Liver (tissue), 8 donors: ENCODE measurements at regions not wholly inside any gene's neighbourhood (a gene's known extent, or its start where the extent isn't known, plus 50 kb on each side); places are given as distances from the start of the nearest gene placed in this dataset.

Experiments used
- DNase-seq: peaks from one replicate; pipeline ENCODE4 v3.0.0-alpha.2; 2017; ENCODE audit warnings: low spot score
- H3K27ac ChIP-seq, 2 donors: one replicate each; pipeline ENCODE4 v1.7.0; 2013; ENCODE audit warnings: inconsistent platforms in 2 of 2, low read length in 2 of 2, control low read depth in 1 of 2, low read depth in 1 of 2, mild to moderate bottlenecking in 1 of 2
- H3K27me3 ChIP-seq, 4 donors: one replicate each; pipeline versions ENCODE4 v1.6.1 to v1.7.0; 2013; ENCODE audit warnings: low read length in 3 of 4, inconsistent platforms in 1 of 4, mild to moderate bottlenecking in 1 of 4, moderate library complexity in 1 of 4; ENCODE audit not compliant: control insufficient read depth in 4 of 4, insufficient read depth in 4 of 4
- H3K36me3 ChIP-seq, 4 donors: one replicate each; pipeline versions ENCODE4 v1.6.1 to v1.7.0; 2013; ENCODE audit warnings: low read length in 3 of 4, mild to moderate bottlenecking in 3 of 4, low read depth in 1 of 4, moderate library complexity in 1 of 4; ENCODE audit not compliant: control insufficient read depth in 4 of 4, insufficient read depth in 3 of 4
- H3K4me1 ChIP-seq, 4 donors: one replicate each; pipeline versions ENCODE4 v1.6.1 to v1.7.0; 2013; ENCODE audit warnings: low read length in 3 of 4, mild to moderate bottlenecking in 3 of 4, moderate library complexity in 1 of 4; ENCODE audit not compliant: control insufficient read depth in 4 of 4, insufficient read depth in 4 of 4
- H3K4me3 ChIP-seq, 3 donors: one replicate each; pipeline versions ENCODE4 v1.6.1 to v1.7.0; 2013; ENCODE audit warnings: low read length in 3 of 3, control low read depth in 1 of 3, low read depth in 1 of 3, mild to moderate bottlenecking in 1 of 3
- H3K9ac ChIP-seq, 2 donors: one replicate each; pipeline ENCODE4 v1.7.0; 2013; ENCODE audit warnings: low read length in 2 of 2, mild to moderate bottlenecking in 2 of 2, moderate library complexity in 2 of 2, control low read depth in 1 of 2, low read depth in 1 of 2
- H3K9me3 ChIP-seq, 4 donors: one replicate each; pipeline versions ENCODE4 v1.6.1 to v1.7.0; 2013; ENCODE audit warnings: low read length in 3 of 4; ENCODE audit not compliant: control insufficient read depth in 4 of 4
- EGR1 ChIP-seq, 2 donors: IDR thresholded peaks; 2 replicates each; pipeline ENCODE4 v1.6.1; 2016 to 2018; ENCODE audit warnings: antibody characterized with exemption in 2 of 2, low read depth in 2 of 2
- FOXA1 ChIP-seq: IDR thresholded peaks from 2 replicates; pipeline ENCODE4 v1.6.1; 2016; ENCODE audit warnings: antibody characterized with exemption
- FOXA2 ChIP-seq: IDR thresholded peaks from 2 replicates; pipeline ENCODE4 v1.6.1; 2016; ENCODE audit warnings: antibody characterized with exemption
- GABPA ChIP-seq, 2 donors: IDR thresholded peaks in 1 of 2; conservative IDR thresholded peaks in 1 of 2; 2 replicates each; pipeline ENCODE4 v1.6.1; 2016; ENCODE audit warnings: antibody characterized with exemption in 2 of 2, mild to moderate bottlenecking in 1 of 2, moderate library complexity in 1 of 2
- HNF4A ChIP-seq, 2 donors: conservative IDR thresholded peaks; 2 replicates each; pipeline ENCODE4 v1.6.1; 2016; ENCODE audit warnings: antibody characterized with exemption in 2 of 2, mild to moderate bottlenecking in 2 of 2
- HNF4G ChIP-seq: IDR thresholded peaks from 2 replicates; pipeline ENCODE4 v1.6.1; 2016; ENCODE audit warnings: antibody characterized with exemption
- JUND ChIP-seq, 2 donors: IDR thresholded peaks; 2 replicates each; pipeline ENCODE4 v1.6.1; 2016; ENCODE audit warnings: antibody characterized with exemption in 2 of 2
- MAX ChIP-seq: IDR thresholded peaks from 2 replicates; pipeline ENCODE4 v1.6.1; 2016; ENCODE audit warnings: antibody characterized with exemption
- NR2F2 ChIP-seq: IDR thresholded peaks from 2 replicates; pipeline ENCODE4 v1.6.1; 2016; ENCODE audit warnings: antibody characterized with exemption
- RAD21 ChIP-seq, 2 donors: IDR thresholded peaks; 2 replicates each; pipeline ENCODE4 v1.6.1; 2016; ENCODE audit warnings: antibody characterized with exemption in 2 of 2, mild to moderate bottlenecking in 2 of 2
- RXRA ChIP-seq, 2 donors: IDR thresholded peaks; 2 replicates each; pipeline ENCODE4 v1.6.1; 2017 to 2018; ENCODE audit warnings: antibody characterized with exemption in 2 of 2, mild to moderate bottlenecking in 1 of 2
- SP1 ChIP-seq: IDR thresholded peaks from 2 replicates; pipeline ENCODE4 v1.6.1; 2018; ENCODE audit warnings: antibody characterized with exemption, mild to moderate bottlenecking
- TAF1 ChIP-seq: conservative IDR thresholded peaks from 2 replicates; pipeline ENCODE4 v1.6.1; 2016; ENCODE audit warnings: antibody characterized with exemption, mild to moderate bottlenecking
- YY1 ChIP-seq: IDR thresholded peaks from 2 replicates; pipeline ENCODE4 v1.6.1; 2016; ENCODE audit warnings: antibody characterized with exemption, mild to moderate bottlenecking
- ZBTB33 ChIP-seq: IDR thresholded peaks from 2 replicates; pipeline ENCODE4 v1.6.1; 2016; ENCODE audit warnings: antibody characterized with exemption
- WGBS: extraction: QIAGEN DNeasy Blood & Tissue Kit; methylation state at CpG from one replicate; pipeline ENCODE4 v1.1.7; 2013; 5-methylcytosine and 5-hydroxymethylcytosine counted together
- TF ChIP-seq, protein P1 (sequence below): IDR thresholded peaks from 2 replicates; pipeline ENCODE4 v1.6.1; 2016; ENCODE audit warnings: antibody characterized with exemption, mild to moderate bottlenecking
- TF ChIP-seq, protein P2 (sequence below): IDR thresholded peaks from 2 replicates; pipeline ENCODE4 v1.6.1; 2016; ENCODE audit warnings: antibody characterized with exemption
- TF ChIP-seq, protein P3 (sequence below): fragments of 150-350 bp; IDR thresholded peaks from 2 replicates; pipeline ENCODE4 v1.5.1; 2017; ENCODE audit warnings: improper control_type of control experiment, low read depth, low read length; ENCODE audit not compliant: missing input control
- donor health status: healthy.
- donor health status: healthy.
- donor health status: healthy.
- donor health status: healthy.
- donor health status: healthy.

GRCh38 chr12:92216092-92216491 lies 70.4 kb upstream of the BTG1 start:
- Histone ChIP-seq H3K9ac (no peak overlapping the region), H3K9me3 (no peaks in the 10 kb centered on the region), H3K27me3 (no peaks in the 10 kb centered on the region), H3K36me3 (no peaks in the 10 kb centered on the region), H3K4me3 (no peak overlapping the region), H3K4me1 (no peaks in the 10 kb centered on the region), H3K27ac (no peak overlapping the region)
- WGBS = 33% methylated on average over 1 of the region's 1 CpG
- DNase-seq = no peak
- TF ChIP-seq MAX (no peak), ZBTB33 (no peak), RXRA (IDR thresholded peaks at IDR 0.05) (no peak), EGR1 (IDR thresholded peaks at IDR 0.05; ENCODE audit: low read depth in 2 of 2) (no peak), TAF1 (no peak), RAD21 (IDR thresholded peaks at IDR 0.05) (no peak), JUND (IDR thresholded peaks at IDR 0.05) (no peak), NR2F2 (no peak), GABPA (IDR thresholded peaks at IDR 0.05 in 1 of 2, conservative IDR thresholded peaks at IDR 0.05 in 1 of 2) (no peak), YY1 (no peak), SP1 (no peak), FOXA1 (no peak), HNF4A (conservative IDR thresholded peaks at IDR 0.05) (no peak)
- TF ChIP-seq, protein P1, sequence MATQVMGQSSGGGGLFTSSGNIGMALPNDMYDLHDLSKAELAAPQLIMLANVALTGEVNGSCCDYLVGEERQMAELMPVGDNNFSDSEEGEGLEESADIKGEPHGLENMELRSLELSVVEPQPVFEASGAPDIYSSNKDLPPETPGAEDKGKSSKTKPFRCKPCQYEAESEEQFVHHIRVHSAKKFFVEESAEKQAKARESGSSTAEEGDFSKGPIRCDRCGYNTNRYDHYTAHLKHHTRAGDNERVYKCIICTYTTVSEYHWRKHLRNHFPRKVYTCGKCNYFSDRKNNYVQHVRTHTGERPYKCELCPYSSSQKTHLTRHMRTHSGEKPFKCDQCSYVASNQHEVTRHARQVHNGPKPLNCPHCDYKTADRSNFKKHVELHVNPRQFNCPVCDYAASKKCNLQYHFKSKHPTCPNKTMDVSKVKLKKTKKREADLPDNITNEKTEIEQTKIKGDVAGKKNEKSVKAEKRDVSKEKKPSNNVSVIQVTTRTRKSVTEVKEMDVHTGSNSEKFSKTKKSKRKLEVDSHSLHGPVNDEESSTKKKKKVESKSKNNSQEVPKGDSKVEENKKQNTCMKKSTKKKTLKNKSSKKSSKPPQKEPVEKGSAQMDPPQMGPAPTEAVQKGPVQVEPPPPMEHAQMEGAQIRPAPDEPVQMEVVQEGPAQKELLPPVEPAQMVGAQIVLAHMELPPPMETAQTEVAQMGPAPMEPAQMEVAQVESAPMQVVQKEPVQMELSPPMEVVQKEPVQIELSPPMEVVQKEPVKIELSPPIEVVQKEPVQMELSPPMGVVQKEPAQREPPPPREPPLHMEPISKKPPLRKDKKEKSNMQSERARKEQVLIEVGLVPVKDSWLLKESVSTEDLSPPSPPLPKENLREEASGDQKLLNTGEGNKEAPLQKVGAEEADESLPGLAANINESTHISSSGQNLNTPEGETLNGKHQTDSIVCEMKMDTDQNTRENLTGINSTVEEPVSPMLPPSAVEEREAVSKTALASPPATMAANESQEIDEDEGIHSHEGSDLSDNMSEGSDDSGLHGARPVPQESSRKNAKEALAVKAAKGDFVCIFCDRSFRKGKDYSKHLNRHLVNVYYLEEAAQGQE = no peak
- TF ChIP-seq, protein P2, sequence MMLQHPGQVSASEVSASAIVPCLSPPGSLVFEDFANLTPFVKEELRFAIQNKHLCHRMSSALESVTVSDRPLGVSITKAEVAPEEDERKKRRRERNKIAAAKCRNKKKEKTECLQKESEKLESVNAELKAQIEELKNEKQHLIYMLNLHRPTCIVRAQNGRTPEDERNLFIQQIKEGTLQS = no peak
- TF ChIP-seq, protein P3, sequence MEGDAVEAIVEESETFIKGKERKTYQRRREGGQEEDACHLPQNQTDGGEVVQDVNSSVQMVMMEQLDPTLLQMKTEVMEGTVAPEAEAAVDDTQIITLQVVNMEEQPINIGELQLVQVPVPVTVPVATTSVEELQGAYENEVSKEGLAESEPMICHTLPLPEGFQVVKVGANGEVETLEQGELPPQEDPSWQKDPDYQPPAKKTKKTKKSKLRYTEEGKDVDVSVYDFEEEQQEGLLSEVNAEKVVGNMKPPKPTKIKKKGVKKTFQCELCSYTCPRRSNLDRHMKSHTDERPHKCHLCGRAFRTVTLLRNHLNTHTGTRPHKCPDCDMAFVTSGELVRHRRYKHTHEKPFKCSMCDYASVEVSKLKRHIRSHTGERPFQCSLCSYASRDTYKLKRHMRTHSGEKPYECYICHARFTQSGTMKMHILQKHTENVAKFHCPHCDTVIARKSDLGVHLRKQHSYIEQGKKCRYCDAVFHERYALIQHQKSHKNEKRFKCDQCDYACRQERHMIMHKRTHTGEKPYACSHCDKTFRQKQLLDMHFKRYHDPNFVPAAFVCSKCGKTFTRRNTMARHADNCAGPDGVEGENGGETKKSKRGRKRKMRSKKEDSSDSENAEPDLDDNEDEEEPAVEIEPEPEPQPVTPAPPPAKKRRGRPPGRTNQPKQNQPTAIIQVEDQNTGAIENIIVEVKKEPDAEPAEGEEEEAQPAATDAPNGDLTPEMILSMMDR = no peak

DNA sequence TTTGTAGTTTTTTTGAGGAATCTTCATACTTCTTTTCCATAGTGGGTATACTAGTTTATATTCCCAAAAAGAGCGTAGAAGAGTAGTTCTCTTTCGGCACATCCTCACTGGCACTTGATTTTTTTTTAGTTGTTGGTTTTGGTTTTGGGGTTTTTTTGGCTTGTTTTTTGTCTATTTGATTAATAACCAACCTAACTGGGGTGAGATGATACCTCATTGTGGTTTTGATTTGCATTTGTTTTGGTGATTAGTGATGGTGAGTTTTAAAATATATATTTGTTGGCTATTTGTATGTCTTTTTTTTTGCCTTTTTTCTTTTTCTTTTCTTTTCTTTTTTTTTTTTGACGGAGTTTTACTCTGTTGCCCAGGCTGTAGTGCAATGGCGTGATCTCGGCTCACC lies 69.7 kb upstream of the BTG1 start:
- TF ChIP-seq RXRA (IDR thresholded peaks at IDR 0.05) = no peak
- no peak for TF ChIP-seq TAF1
- TF ChIP-seq EGR1 (IDR thresholded peaks at IDR 0.05; ENCODE audit: low read depth in 2 of 2) = no peak
- TF ChIP-seq JUND (IDR thresholded peaks at IDR 0.05) = no peak
- no peak for TF ChIP-seq HNF4A (conservative IDR thresholded peaks at IDR 0.05)
- TF ChIP-seq HNF4G = no peak
- no peak for TF ChIP-seq RAD21 (IDR thresholded peaks at IDR 0.05)
- no peak for TF ChIP-seq FOXA2
- TF ChIP-seq, protein P1 = no peak
- H3K9ac ChIP-seq = no peak overlapping the region
- H3K36me3 ChIP-seq = no peaks in the 10 kb centered on the region
- H3K9me3 ChIP-seq = no peaks in the 10 kb centered on the region
- no peak for DNase-seq
- H3K4me3 ChIP-seq = no peak overlapping the region
- H3K4me1 ChIP-seq = no peaks in the 10 kb centered on the region
- H3K27ac ChIP-seq = no peak overlapping the region
- whole genome bisulfite sequencing = 97% methylated on average over 5 of the region's 5 CpGs
- no peaks in the 10 kb centered on the region for H3K27me3 ChIP-seq
